Peyer's patch (tissue), 4 donors: ENCODE measurements at regions not wholly inside any gene's neighbourhood (a gene's known extent, or its start where the extent isn't known, plus 50 kb on each side); places are given as distances from the start of the nearest gene placed in this dataset.

ENCODE experiments used
- DNase-seq, 3 donors: peaks; one replicate each; pipeline ENCODE4 v3.0.0-alpha.2; 2017 to 2019
- H3K27ac ChIP-seq, 4 donors: fragments of 200-600 bp; sonication (generic); one replicate each; pipeline ENCODE4 v1.5.1; 2016 to 2019
- H3K27me3 ChIP-seq, 2 donors: fragments of 200-600 bp; sonication (generic); one replicate each; pipeline ENCODE4 v1.5.1; 2019
- H3K36me3 ChIP-seq, 3 donors: fragments of 200-600 bp; sonication (generic); one replicate each; pipeline ENCODE4 v1.5.1; 2016 to 2019
- H3K4me1 ChIP-seq, 4 donors: fragments of 200-600 bp; sonication (generic); one replicate each; pipeline ENCODE4 v1.5.1; 2016 to 2019
- H3K4me3 ChIP-seq, 4 donors: fragments of 200-600 bp; sonication (generic); 1 replicate in 3 of 4; 2 replicates in 1 of 4; pipeline ENCODE4 v1.5.1; 2016 to 2019; ENCODE audit warnings: mild to moderate bottlenecking in 1 of 4
- H3K9me3 ChIP-seq, 4 donors: fragments of 200-600 bp; sonication (generic); one replicate each; pipeline ENCODE4 v1.5.1; 2016 to 2019; ENCODE audit warnings: mild to moderate bottlenecking in 1 of 4
- POLR2A ChIP-seq, 2 donors: fragments of 450-650 bp; IDR thresholded peaks; one replicate each; pipeline ENCODE4 v1.5.1; 2017; ENCODE audit warnings: antibody characterized with exemption in 2 of 2, mild to moderate bottlenecking in 2 of 2, moderate library complexity in 2 of 2
- TF ChIP-seq, protein P1 (sequence below), 6 experiments: fragments of 450-650 bp in 4 of 6; fragments of 200-600 bp in 2 of 6; sonication (generic) in 1 of 6; IDR thresholded peaks; one replicate each; pipeline ENCODE4 v1.5.1; 2017 to 2019; ENCODE audit warnings: antibody characterized with exemption in 6 of 6, mild to moderate bottlenecking in 3 of 6, moderate library complexity in 1 of 6

DNA sequence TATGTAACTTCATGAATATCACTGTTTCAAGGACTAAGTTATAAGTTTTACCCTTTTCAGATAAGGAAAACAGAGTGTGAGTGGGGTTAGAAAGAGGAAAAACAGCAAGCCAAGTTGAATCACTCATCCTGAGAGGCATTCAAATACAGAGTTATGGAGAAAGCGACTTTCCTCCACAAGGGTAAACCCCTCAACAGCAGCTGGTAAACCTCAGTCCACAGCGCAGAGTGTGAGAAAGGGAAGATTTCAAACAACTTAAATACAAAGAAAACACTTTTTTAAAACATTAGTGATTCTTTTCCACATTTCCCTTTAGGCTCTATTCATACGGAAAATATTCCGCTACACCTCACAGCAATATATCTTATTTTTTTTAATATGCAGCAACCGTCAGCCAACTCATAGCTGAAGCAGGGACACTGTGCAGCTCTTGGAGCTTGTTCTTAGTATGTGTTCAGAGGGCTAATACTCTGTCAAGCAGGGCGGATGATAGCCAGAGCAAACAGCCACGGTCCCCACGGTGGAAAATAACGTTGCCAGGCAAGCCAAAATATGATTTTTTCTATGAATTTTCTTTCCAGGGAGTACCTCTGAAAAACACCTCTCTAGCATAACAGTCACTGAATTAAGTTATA lies 488.9 kb upstream of the FAT1 start:
- Histone ChIP-seq H3K9me3 (no peaks in the 10 kb centered on the region), H3K36me3 (no peaks in the 10 kb centered on the region), H3K4me1 (no peaks in the 10 kb centered on the region), H3K4me3 (no peak overlapping the region), H3K27ac (no peak overlapping the region), H3K27me3 (no peaks in the 10 kb centered on the region)
- no peak for TF ChIP-seq POLR2A (IDR thresholded peaks at IDR 0.05)
- TF ChIP-seq, protein P1, sequence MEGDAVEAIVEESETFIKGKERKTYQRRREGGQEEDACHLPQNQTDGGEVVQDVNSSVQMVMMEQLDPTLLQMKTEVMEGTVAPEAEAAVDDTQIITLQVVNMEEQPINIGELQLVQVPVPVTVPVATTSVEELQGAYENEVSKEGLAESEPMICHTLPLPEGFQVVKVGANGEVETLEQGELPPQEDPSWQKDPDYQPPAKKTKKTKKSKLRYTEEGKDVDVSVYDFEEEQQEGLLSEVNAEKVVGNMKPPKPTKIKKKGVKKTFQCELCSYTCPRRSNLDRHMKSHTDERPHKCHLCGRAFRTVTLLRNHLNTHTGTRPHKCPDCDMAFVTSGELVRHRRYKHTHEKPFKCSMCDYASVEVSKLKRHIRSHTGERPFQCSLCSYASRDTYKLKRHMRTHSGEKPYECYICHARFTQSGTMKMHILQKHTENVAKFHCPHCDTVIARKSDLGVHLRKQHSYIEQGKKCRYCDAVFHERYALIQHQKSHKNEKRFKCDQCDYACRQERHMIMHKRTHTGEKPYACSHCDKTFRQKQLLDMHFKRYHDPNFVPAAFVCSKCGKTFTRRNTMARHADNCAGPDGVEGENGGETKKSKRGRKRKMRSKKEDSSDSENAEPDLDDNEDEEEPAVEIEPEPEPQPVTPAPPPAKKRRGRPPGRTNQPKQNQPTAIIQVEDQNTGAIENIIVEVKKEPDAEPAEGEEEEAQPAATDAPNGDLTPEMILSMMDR (IDR thresholded peaks at IDR 0.05), result no peak
- DNase-seq, result no peak

GRCh38 chr4:187215438-187215837 lies 491.8 kb upstream of the FAT1 start:
- DNase-seq, result no peak
- Histone ChIP-seq H3K27ac (no peak overlapping the region), H3K27me3 (no peaks in the 10 kb centered on the region), H3K4me3 (no peak overlapping the region), H3K9me3 (no peaks in the 10 kb centered on the region), H3K4me1 (no peaks in the 10 kb centered on the region), H3K36me3 (no peaks in the 10 kb centered on the region)
- TF ChIP-seq, protein P1 (IDR thresholded peaks at IDR 0.05), result no peak
- TF ChIP-seq POLR2A (IDR thresholded peaks at IDR 0.05), result no peak

DNA sequence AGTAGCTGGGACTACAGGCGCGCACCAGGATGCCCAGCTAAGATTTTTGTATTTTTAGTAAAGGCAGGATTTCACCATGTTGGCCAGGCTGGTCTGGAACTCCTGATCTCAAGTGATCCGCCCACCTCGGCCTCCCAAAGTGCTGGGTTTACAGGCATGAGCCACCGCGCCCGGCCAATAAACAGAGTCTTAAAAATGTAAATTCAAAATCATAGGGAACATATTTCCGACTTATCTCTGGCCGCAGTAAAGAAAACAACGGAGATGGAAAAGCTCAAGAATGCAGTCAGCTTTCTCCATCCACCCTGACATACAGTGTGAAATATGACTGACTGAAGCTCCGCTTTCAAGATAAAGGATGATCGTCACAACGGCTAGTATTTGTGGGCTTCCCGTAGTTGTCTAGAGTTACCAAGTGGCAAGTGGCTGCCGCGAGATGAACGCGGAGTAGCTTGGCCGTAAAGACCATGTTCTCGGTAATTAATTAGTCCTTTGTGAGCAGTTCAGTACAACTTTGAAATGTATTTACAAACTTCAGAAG lies 495.1 kb upstream of the FAT1 start:
- Histone ChIP-seq H3K9me3 (no peaks in the 10 kb centered on the region), H3K27ac (no peak overlapping the region), H3K4me1 (no peaks in the 10 kb centered on the region), H3K27me3 (no peaks in the 10 kb centered on the region), H3K36me3 (no peaks in the 10 kb centered on the region), H3K4me3 (no peak overlapping the region)
- no peak for TF ChIP-seq POLR2A (IDR thresholded peaks at IDR 0.05)
- TF ChIP-seq, protein P1 (IDR thresholded peaks at IDR 0.05), result no peak
- no peak for DNase-seq

DNA sequence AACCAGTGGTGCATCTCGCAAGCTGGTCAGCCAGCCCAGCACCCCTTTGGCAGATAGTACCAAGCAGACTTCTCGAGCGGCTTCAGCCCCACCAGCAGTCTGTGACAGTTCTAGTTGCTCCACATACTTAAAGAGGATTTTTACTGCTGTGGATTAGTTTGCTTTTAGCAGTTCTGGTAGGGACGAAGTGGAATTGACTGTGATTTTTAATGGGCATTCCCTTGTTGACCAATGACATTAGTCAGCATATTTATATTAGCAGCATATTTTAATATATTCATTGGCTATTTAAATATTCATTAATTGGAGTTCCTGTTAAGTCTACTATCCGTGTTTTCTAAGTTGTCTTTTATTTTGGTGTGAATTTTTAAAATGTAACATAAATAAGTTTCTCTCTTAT lies 500.9 kb upstream of the FAT1 start:
- no peak for TF ChIP-seq POLR2A (IDR thresholded peaks at IDR 0.05)
- TF ChIP-seq, protein P1 (IDR thresholded peaks at IDR 0.05), result no peak
- Histone ChIP-seq H3K36me3 (no peaks in the 10 kb centered on the region), H3K27me3 (no peaks in the 10 kb centered on the region), H3K9me3 (no peaks in the 10 kb centered on the region), H3K4me3 (no peak overlapping the region), H3K27ac (no peak overlapping the region), H3K4me1 (no peaks in the 10 kb centered on the region)
- DNase-seq, result no peak

GRCh38 chr4:187227907-187228704 lies 504.4 kb upstream of the FAT1 start:
- Histone ChIP-seq H3K4me1 (no peaks in the 10 kb centered on the region), H3K9me3 (no peaks in the 10 kb centered on the region), H3K27me3 (no peaks in the 10 kb centered on the region), H3K36me3 (no peaks in the 10 kb centered on the region), H3K4me3 (no peak overlapping the region), H3K27ac (no peak overlapping the region)
- TF ChIP-seq, protein P1 (IDR thresholded peaks at IDR 0.05), result no peak
- no peak for TF ChIP-seq POLR2A (IDR thresholded peaks at IDR 0.05)
- DNase-seq, result no peak
